ENCODE measurements at regions not wholly inside any gene's neighbourhood (a gene's known extent, or its start where the extent isn't known, plus 50 kb on each side); places are given as distances from the start of the nearest gene placed in this dataset.

DNA sequence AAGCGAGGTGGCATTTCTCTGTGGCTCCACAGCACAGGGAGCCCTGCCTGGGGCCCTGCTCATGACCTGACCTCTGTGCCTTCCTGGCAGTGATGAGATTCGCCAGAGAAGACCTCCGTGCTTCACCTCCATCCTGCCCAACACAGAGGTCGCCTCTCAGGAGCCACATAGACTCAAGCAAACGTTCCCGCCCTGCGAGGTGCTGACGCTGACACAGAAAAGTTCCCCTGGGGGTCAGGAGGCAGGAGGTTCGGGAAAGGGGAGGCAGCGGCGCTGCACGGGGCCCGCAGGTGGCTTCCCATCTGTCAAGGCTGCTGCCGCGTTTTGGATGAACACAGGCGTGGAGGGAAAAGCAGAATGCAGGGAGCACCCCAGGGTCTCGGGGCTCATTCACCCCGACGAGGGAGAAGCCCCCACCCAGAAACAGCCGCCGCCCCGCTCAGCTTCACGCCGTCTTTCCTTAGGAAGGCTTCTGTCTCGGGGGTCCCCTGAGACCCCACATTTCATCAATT lies 579.6 kb upstream of the SALL3 start:
- TF ChIP-seq, protein P1, sequence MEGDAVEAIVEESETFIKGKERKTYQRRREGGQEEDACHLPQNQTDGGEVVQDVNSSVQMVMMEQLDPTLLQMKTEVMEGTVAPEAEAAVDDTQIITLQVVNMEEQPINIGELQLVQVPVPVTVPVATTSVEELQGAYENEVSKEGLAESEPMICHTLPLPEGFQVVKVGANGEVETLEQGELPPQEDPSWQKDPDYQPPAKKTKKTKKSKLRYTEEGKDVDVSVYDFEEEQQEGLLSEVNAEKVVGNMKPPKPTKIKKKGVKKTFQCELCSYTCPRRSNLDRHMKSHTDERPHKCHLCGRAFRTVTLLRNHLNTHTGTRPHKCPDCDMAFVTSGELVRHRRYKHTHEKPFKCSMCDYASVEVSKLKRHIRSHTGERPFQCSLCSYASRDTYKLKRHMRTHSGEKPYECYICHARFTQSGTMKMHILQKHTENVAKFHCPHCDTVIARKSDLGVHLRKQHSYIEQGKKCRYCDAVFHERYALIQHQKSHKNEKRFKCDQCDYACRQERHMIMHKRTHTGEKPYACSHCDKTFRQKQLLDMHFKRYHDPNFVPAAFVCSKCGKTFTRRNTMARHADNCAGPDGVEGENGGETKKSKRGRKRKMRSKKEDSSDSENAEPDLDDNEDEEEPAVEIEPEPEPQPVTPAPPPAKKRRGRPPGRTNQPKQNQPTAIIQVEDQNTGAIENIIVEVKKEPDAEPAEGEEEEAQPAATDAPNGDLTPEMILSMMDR (IDR thresholded peaks at IDR 0.05; ENCODE audit: low read depth, low read length): no peak
- TF ChIP-seq, protein P2, sequence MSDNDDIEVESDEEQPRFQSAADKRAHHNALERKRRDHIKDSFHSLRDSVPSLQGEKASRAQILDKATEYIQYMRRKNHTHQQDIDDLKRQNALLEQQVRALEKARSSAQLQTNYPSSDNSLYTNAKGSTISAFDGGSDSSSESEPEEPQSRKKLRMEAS (IDR thresholded peaks at IDR 0.05; ENCODE audit: low read depth, low read length): no peak
- TF ChIP-seq POLR2A (IDR thresholded peaks at IDR 0.05; ENCODE audit: extremely low read depth, insufficient read length) (no peak), MYC (IDR thresholded peaks at IDR 0.05; ENCODE audit: low read depth, low read length) (no peak)
